K562 (cell line): ENCODE measurements at regions not wholly inside any gene's neighbourhood (a gene's known extent, or its start where the extent isn't known, plus 50 kb on each side); places are given as distances from the start of the nearest gene placed in this dataset.

Experiments used
- ATAC-seq: fragments of 200-7000 bp; cut with Tn5 transposase; 3 replicates; pipeline ENCODE4 v1.9.1; 2020; ENCODE audit warnings: moderate library complexity
- BruUV-seq: library from RNA; stranded (reverse); fragments of 400-500 nt; replicated peaks from 2 replicates; lab custom pipeline; 2021; lab: Mats Ljungman, UMichigan
- CTCF ChIA-PET: fragments of 300-600 bp; formaldehyde crosslinking; extraction: SDS; loops from one replicate; lab custom pipeline; 2021; ENCODE audit warnings: low intra/inter-chr PET ratio; lab: Yijun Ruan, JAX
- POLR2A ChIA-PET: fragments of 300-600, 350-650 bp; sonication (Branson Sonifier 250); formaldehyde crosslinking; extraction: SDS; loops from one replicate; lab custom pipeline; 2021; ENCODE audit warnings: antibody characterized with exemption, inconsistent platforms; lab: Yijun Ruan, JAX
- DNase-seq, 4 experiments: peaks; one replicate each; pipeline versions ENCODE4 v3.0.0 to v3.0.0-alpha.2; 2011 to 2018; ENCODE audit warnings: low spot score in 3 of 4, mixed read lengths in 3 of 4; ENCODE audit errors: extremely low read depth in 1 of 4
- FAIRE-seq: peaks from 2 replicates; lab custom pipeline; 2011; peaks lifted over from hg19 to GRCh38; lab: Jason Lieb, UNC
- H2AFZ ChIP-seq: 2 replicates; pipeline ENCODE4 v1.6.0; 2011; ENCODE audit warnings: low read depth, low read length, control low read depth, inconsistent platforms
- H3K27ac ChIP-seq: fragments of 200-600 bp; 3 replicates; pipeline ENCODE4 v1.8.0; 2011; ENCODE audit warnings: low read depth, mild to moderate bottlenecking, control low read depth, inconsistent platforms, low read length, moderate library complexity, mixed read lengths; ENCODE audit errors: extremely low read depth
- H3K27me3 ChIP-seq, 2 experiments: fragments of 300-600 bp in 1 of 2; 2 replicates in 1 of 2; 3 replicates in 1 of 2; pipeline versions ENCODE4 v1.6.0 to v1.8.0; 2011; ENCODE audit warnings: inconsistent platforms in 2 of 2, low read length in 2 of 2, mild to moderate bottlenecking in 1 of 2, mixed read lengths in 1 of 2, moderate library complexity in 1 of 2; ENCODE audit not compliant: control insufficient read depth in 2 of 2, insufficient read depth in 2 of 2
- H3K36me3 ChIP-seq: fragments of 300-600 bp; 3 replicates; pipeline ENCODE4 v1.8.0; 2011; ENCODE audit warnings: mild to moderate bottlenecking, low read length, inconsistent platforms; ENCODE audit not compliant: control insufficient read depth, insufficient read depth
- H3K4me1 ChIP-seq, 2 experiments: fragments of 200-600 bp in 1 of 2; replicated peaks in 1 of 2; 2 replicates in 1 of 2; 3 replicates in 1 of 2; pipeline versions ENCODE4 v1.5.1 to v1.8.0; 2011; ENCODE audit warnings: inconsistent platforms in 2 of 2, low read length in 2 of 2, mild to moderate bottlenecking in 1 of 2, mixed read lengths in 1 of 2, moderate library complexity in 1 of 2; ENCODE audit not compliant: control insufficient read depth in 2 of 2, insufficient read depth in 2 of 2
- H3K4me2 ChIP-seq: 2 replicates; pipeline ENCODE4 v1.6.1; 2011; ENCODE audit warnings: low read length, control low read depth, inconsistent platforms, mixed read lengths; ENCODE audit not compliant: insufficient read depth
- H3K4me3 ChIP-seq: fragments of 200-600 bp; sonication (generic), shearing (Covaris generic); 2 replicates; pipeline ENCODE4 v1.5.1; 2016; ENCODE audit warnings: control low read depth, inconsistent platforms
- H3K79me2 ChIP-seq: fragments of 200-600 bp; 3 replicates; pipeline ENCODE4 v1.8.0; 2011; ENCODE audit warnings: low read length, inconsistent platforms; ENCODE audit not compliant: control insufficient read depth, insufficient read depth
- H3K9ac ChIP-seq, 2 experiments: 2 replicates each; pipeline versions ENCODE4 v1.6.0 to v1.6.1; 2011; ENCODE audit warnings: low read depth in 2 of 2, low read length in 2 of 2, control low read depth in 1 of 2, inconsistent platforms in 1 of 2, mild to moderate bottlenecking in 1 of 2, mixed read lengths in 1 of 2; ENCODE audit not compliant: insufficient read depth in 1 of 2
- H3K9me1 ChIP-seq: one replicate; pipeline ENCODE4 v1.6.0; 2011; ENCODE audit warnings: inconsistent platforms, mild to moderate bottlenecking, low read length, moderate library complexity; ENCODE audit not compliant: control insufficient read depth, insufficient read depth
- H3K9me3 ChIP-seq: replicated peaks from 2 replicates; pipeline ENCODE4 v1.5.1; 2011; ENCODE audit warnings: low read depth, low read length, inconsistent platforms; ENCODE audit not compliant: control insufficient read depth, insufficient read depth
- H4K20me1 ChIP-seq: replicated peaks from 2 replicates; pipeline ENCODE4 v1.6.1; 2011; ENCODE audit warnings: low read length, inconsistent platforms, mixed read lengths; ENCODE audit not compliant: control insufficient read depth, insufficient read depth
- ILF3 ChIP-seq: fragments of 450-650 bp; IDR thresholded peaks from 2 replicates; pipeline ENCODE4 v1.6.1; 2018; ENCODE audit warnings: antibody characterized with exemption, mild to moderate bottlenecking, moderate library complexity, borderline replicate concordance
- KLF1 ChIP-seq: fragments of 450-650 bp; IDR thresholded peaks from 2 replicates; pipeline ENCODE4 v1.6.1; 2016; ENCODE audit warnings: missing genetic modification characterization, missing compliant biosample characterization
- MEIS2 ChIP-seq: fragments of 450-650 bp; IDR thresholded peaks from 2 replicates; pipeline ENCODE4 v1.6.1; 2014; ENCODE audit warnings: mild to moderate bottlenecking; ENCODE audit not compliant: partially characterized antibody
- MTA1 ChIP-seq: fragments of 450-650 bp; IDR thresholded peaks from 2 replicates; pipeline ENCODE4 v1.6.1; 2017; ENCODE audit warnings: borderline replicate concordance
- SETDB1 ChIP-seq: IDR thresholded peaks from one replicate; pipeline ENCODE4 v1.6.1; 2012; ENCODE audit warnings: low read length, control low read depth, inconsistent platforms
- SNAPC5 ChIP-seq: fragments of 250-450 bp; sonication (Bioruptor Pico); IDR thresholded peaks from 2 replicates; pipeline ENCODE4 v1.8.0; 2021; ENCODE audit warnings: moderate library complexity, mild to moderate bottlenecking, inconsistent platforms
- TAF7 ChIP-seq: fragments of 450-650 bp; IDR thresholded peaks from 2 replicates; pipeline ENCODE4 v1.6.1; 2016; ENCODE audit warnings: missing genetic modification characterization, missing compliant biosample characterization
- TGIF2 ChIP-seq: sonication (generic); formaldehyde crosslinking; IDR thresholded peaks from 2 replicates; pipeline ENCODE4 v1.8.1; 2022; ENCODE audit warnings: mild to moderate bottlenecking, missing genetic modification reagents, moderate library complexity
- WGBS: fragments of 100-300 bp; shearing (Covaris generic); methylation state at CpG from one replicate; pipeline ENCODE4 v1.1.6; 2016; ENCODE audit warnings: low coverage, mixed read lengths; ENCODE audit not compliant: insufficient coverage; ENCODE audit errors: missing lambda C conversion rate; 5-methylcytosine and 5-hydroxymethylcytosine counted together
- in situ Hi-C: fragments of 300-500 bp; cut with MboI; formaldehyde crosslinking; loops from 4 replicates; pipeline ENCODE4 v1.15.0; 2018; ENCODE audit warnings: inconsistent platforms, mixed read lengths
- intact Hi-C: fragments of 100-400 bp; cut with micrococcal nuclease; formaldehyde crosslinking; loops from 2 replicates; pipeline ENCODE4 v1.14.2; 2022

GRCh38 chr14:100967178-100967577 is 63.7 kb upstream of the RTL1 start:
- H3K4me3 ChIP-seq: no peak overlapping the region
- H3K4me1 ChIP-seq: no peaks in the 10 kb centered on the region
- H3K27me3 ChIP-seq: no peaks in the 10 kb centered on the region
- ChIA-PET POLR2A (no interaction called here), CTCF (no interaction called here)
- intact Hi-C loops: no loop called here
- H3K79me2 ChIP-seq: no peaks in the 10 kb centered on the region
- no peak for DNase-seq
- in situ Hi-C loops: no loop called here
- no peak overlapping the region for H2AFZ ChIP-seq
- ATAC-seq: no peak
- FAIRE-seq: no peak
- no peak overlapping the region for H3K27ac ChIP-seq
- TF ChIP-seq TAF7 (tag): no peak
- TF ChIP-seq MEIS2: no peak
- TF ChIP-seq MTA1: no peak
- no peak for TF ChIP-seq SETDB1
- no peak for TF ChIP-seq TGIF2 (CRISPR knock-in tag)
- no peaks in the 10 kb centered on the region for H4K20me1 ChIP-seq
- 18% methylated on average over 3 of the region's 3 CpGs for WGBS
- H3K9me3 ChIP-seq: no peaks in the 10 kb centered on the region
- no peak overlapping the region for H3K9ac ChIP-seq
- no peaks in the 10 kb centered on the region for H3K9me1 ChIP-seq
- H3K4me2 ChIP-seq: no peak overlapping the region
- no TSS peak for BruUV-seq
- H3K36me3 ChIP-seq: no peaks in the 10 kb centered on the region

- POLR2A ChIA-PET: no interaction called here
- no peak overlapping the region for H3K4me2 ChIP-seq
- H3K27ac ChIP-seq: no peak overlapping the region
- TF ChIP-seq SNAPC5 (CRISPR knock-in tag) (no peak), KLF1 (tag) (no peak), ILF3 (no peak)
- TF ChIP-seq, all 486 proteins: peak for 0
- FAIRE-seq (no peak), DNase-seq (no peak), ATAC-seq (no peak)
- in situ Hi-C loops (no loop called here), intact Hi-C loops (no loop called here)
- H3K9me1 ChIP-seq: no peaks in the 10 kb centered on the region
- H4K20me1 ChIP-seq: no peaks in the 10 kb centered on the region
- H2AFZ ChIP-seq: no peak overlapping the region
- no peak overlapping the region for H3K9ac ChIP-seq
- 3% methylated on average over 2 of the region's 2 CpGs for WGBS
- H3K4me1 ChIP-seq: no peaks in the 10 kb centered on the region
- no TSS peak for BruUV-seq
- CTCF ChIA-PET: no interaction called here
- H3K9me3 ChIP-seq: no peaks in the 10 kb centered on the region
- no peak overlapping the region for H3K4me3 ChIP-seq
- H3K27me3 ChIP-seq: no peaks in the 10 kb centered on the region
- no peaks in the 10 kb centered on the region for H3K36me3 ChIP-seq
- H3K79me2 ChIP-seq: no peaks in the 10 kb centered on the region
Measured at GRCh38 chr14:100967930-100968329, 64.4 kb upstream of the RTL1 start.
